H1 (cell line): ENCODE measurements at regions not wholly inside any gene's neighbourhood (a gene's known extent, or its start where the extent isn't known, plus 50 kb on each side); places are given as distances from the start of the nearest gene placed in this dataset.

Experiments
- BCL11A ChIP-seq, 2 experiments: IDR thresholded peaks; one replicate each; pipeline ENCODE4 v1.6.1; 2011; ENCODE audit warnings: low read depth in 2 of 2, low read length in 2 of 2, mild to moderate bottlenecking in 2 of 2
- CREB1 ChIP-seq: IDR thresholded peaks from 2 replicates; pipeline ENCODE4 v1.6.1; 2012; ENCODE audit warnings: inconsistent platforms
- EGR1 ChIP-seq: IDR thresholded peaks from 2 replicates; pipeline ENCODE4 v1.6.1; 2011; ENCODE audit warnings: low read depth, low read length, borderline replicate concordance
- EZH2 ChIP-seq: fragments of 200-600 bp; sonication (generic); IDR thresholded peaks from 2 replicates; pipeline ENCODE4 v1.7.1; 2012; ENCODE audit warnings: low read depth, mild to moderate bottlenecking, moderate library complexity, low read length, inconsistent platforms; ENCODE audit not compliant: severe bottlenecking
- HDAC6 ChIP-seq: IDR thresholded peaks from one replicate; pipeline ENCODE4 v1.7.1; 2012; ENCODE audit warnings: low read depth, mild to moderate bottlenecking, inconsistent platforms, low read length, moderate library complexity
- POLR2A ChIP-seq, 2 experiments: IDR thresholded peaks; 1 replicate in 1 of 2; 2 replicates in 1 of 2; pipeline ENCODE4 v1.6.1; 2011; ENCODE audit warnings: low read depth in 2 of 2, low read length in 2 of 2, mild to moderate bottlenecking in 2 of 2; ENCODE audit errors: control extremely low read depth in 1 of 2
- POLR2AphosphoS5 ChIP-seq: IDR thresholded peaks from 2 replicates; pipeline ENCODE4 v1.6.1; 2011; ENCODE audit warnings: low read depth, low read length
- RXRA ChIP-seq: IDR thresholded peaks from 2 replicates; pipeline ENCODE4 v1.6.1; 2011; ENCODE audit warnings: low read depth, mild to moderate bottlenecking, low read length, moderate library complexity; ENCODE audit not compliant: insufficient read depth
- TAF1 ChIP-seq: IDR thresholded peaks from 2 replicates; pipeline ENCODE4 v1.6.1; 2011; ENCODE audit warnings: mild to moderate bottlenecking, low read depth, low read length
- TEAD4 ChIP-seq: IDR thresholded peaks from 2 replicates; pipeline ENCODE4 v1.6.1; 2012; ENCODE audit warnings: low read depth, low read length, inconsistent platforms, mixed read lengths
- ZNF274 ChIP-seq: IDR thresholded peaks from 2 replicates; pipeline ENCODE4 v1.7.0; 2012; ENCODE audit warnings: low read length, borderline replicate concordance; ENCODE audit errors: extremely low read depth
- TF ChIP-seq, protein P1 (sequence below), 3 experiments: IDR thresholded peaks; 1 replicate in 2 of 3; 2 replicates in 1 of 3; pipeline versions ENCODE4 v1.5.1 to v1.6.1; 2011; ENCODE audit warnings: low read length in 3 of 3, mild to moderate bottlenecking in 3 of 3, inconsistent platforms in 2 of 3, low read depth in 1 of 3, moderate library complexity in 1 of 3; ENCODE audit not compliant: insufficient read depth in 1 of 3; ENCODE audit errors: control extremely low read depth in 1 of 3
- TF ChIP-seq, protein P2 (sequence below): IDR thresholded peaks from 2 replicates; pipeline ENCODE4 v1.6.1; 2011; ENCODE audit warnings: low read depth, mild to moderate bottlenecking, low read length; ENCODE audit not compliant: insufficient read depth

DNA sequence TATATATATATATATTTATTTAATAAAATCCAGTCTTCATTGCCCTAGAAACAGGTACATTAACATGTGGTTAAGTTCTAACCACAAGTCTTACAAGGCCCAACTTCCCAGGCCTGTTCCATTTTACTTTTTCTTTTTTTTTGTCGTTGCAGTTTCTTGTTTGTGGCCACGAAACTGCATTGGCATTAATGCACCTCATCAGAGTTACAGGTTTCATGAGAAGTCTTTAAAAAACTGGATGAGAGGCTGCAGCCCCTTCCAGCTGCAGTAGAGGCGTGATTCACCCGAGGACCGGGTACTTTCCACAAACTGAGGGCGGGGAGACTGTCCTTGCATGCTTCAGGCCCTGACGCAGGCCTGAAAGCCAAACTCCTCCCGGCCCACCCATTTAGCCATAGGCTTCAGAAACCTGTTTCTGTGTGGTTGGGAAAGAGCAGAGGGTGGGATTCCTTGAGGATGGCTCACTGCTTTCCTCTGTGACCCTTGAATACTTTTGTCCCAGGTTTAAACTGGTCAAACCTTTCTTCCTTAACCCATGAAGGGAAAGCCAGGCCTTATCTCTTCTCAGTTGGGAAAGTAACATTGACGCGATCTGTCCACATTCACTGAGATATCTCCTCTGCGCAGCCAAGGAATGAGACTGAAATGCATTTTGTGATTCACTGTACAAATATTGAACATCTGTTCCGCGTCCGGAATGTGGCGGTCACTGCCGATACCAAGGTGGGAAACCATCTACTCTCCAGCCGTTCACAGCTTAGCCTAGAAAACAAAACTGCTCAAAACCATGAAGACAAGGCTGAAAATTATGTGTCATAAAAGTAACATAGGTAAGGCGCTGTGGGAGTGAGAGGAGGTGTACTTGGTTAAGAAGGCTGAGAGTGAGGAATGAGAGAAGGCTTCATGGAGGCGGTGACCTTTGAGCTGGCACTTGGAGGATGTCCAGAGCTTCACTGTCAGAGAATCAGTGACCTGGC, 311.7 kb downstream of the GATA3 start:
- TF ChIP-seq POLR2A (IDR thresholded peaks at IDR 0.05; ENCODE audit: control extremely low read depth in 1 of 2, low read depth in 2 of 2, low read length in 2 of 2), result no peak
- TF ChIP-seq, protein P1, sequence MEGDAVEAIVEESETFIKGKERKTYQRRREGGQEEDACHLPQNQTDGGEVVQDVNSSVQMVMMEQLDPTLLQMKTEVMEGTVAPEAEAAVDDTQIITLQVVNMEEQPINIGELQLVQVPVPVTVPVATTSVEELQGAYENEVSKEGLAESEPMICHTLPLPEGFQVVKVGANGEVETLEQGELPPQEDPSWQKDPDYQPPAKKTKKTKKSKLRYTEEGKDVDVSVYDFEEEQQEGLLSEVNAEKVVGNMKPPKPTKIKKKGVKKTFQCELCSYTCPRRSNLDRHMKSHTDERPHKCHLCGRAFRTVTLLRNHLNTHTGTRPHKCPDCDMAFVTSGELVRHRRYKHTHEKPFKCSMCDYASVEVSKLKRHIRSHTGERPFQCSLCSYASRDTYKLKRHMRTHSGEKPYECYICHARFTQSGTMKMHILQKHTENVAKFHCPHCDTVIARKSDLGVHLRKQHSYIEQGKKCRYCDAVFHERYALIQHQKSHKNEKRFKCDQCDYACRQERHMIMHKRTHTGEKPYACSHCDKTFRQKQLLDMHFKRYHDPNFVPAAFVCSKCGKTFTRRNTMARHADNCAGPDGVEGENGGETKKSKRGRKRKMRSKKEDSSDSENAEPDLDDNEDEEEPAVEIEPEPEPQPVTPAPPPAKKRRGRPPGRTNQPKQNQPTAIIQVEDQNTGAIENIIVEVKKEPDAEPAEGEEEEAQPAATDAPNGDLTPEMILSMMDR (IDR thresholded peaks at IDR 0.05; ENCODE audit: control extremely low read depth in 1 of 3, insufficient read depth in 1 of 3, low read depth in 1 of 3, low read length in 3 of 3), result no peak
- TF ChIP-seq CREB1, result no peak
- no peak for TF ChIP-seq BCL11A (IDR thresholded peaks at IDR 0.05; ENCODE audit: low read depth in 2 of 2, low read length in 2 of 2)
- no peak for TF ChIP-seq RXRA
- TF ChIP-seq EZH2, result no peak
- TF ChIP-seq, protein P2, sequence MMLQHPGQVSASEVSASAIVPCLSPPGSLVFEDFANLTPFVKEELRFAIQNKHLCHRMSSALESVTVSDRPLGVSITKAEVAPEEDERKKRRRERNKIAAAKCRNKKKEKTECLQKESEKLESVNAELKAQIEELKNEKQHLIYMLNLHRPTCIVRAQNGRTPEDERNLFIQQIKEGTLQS, result no peak
- TF ChIP-seq HDAC6, result no peak
- no peak for TF ChIP-seq POLR2AphosphoS5
- no peak for TF ChIP-seq EGR1
- no peak for TF ChIP-seq ZNF274
- TF ChIP-seq TAF1, result no peak
- no peak for TF ChIP-seq TEAD4
